ENCODE measurements at regions not wholly inside any gene's neighbourhood (a gene's known extent, or its start where the extent isn't known, plus 50 kb on each side); places are given as distances from the start of the nearest gene placed in this dataset.

DNA sequence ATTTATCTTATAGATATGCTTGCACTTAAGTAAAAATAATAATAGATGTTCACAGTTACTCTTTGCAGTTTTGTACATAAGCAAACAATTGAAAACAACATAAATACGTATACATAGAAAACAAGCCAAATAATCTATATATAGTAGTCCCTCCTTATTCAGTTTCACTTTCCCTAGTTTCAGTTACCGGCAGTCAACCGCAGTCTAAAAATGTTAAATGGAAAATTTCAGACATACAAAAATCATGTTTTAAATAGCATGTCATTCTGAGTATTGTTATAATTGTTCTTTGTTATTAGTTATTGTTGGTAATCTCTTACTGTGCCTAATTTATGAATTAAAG, 262.0 kb downstream of the CGGBP1 start:
- TF ChIP-seq, protein P1, sequence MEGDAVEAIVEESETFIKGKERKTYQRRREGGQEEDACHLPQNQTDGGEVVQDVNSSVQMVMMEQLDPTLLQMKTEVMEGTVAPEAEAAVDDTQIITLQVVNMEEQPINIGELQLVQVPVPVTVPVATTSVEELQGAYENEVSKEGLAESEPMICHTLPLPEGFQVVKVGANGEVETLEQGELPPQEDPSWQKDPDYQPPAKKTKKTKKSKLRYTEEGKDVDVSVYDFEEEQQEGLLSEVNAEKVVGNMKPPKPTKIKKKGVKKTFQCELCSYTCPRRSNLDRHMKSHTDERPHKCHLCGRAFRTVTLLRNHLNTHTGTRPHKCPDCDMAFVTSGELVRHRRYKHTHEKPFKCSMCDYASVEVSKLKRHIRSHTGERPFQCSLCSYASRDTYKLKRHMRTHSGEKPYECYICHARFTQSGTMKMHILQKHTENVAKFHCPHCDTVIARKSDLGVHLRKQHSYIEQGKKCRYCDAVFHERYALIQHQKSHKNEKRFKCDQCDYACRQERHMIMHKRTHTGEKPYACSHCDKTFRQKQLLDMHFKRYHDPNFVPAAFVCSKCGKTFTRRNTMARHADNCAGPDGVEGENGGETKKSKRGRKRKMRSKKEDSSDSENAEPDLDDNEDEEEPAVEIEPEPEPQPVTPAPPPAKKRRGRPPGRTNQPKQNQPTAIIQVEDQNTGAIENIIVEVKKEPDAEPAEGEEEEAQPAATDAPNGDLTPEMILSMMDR (IDR thresholded peaks at IDR 0.05), result no peak
- no peak for TF ChIP-seq POLR2A (IDR thresholded peaks at IDR 0.05)
